ENCODE measurements at regions not wholly inside any gene's neighbourhood (a gene's known extent, or its start where the extent isn't known, plus 50 kb on each side); places are given as distances from the start of the nearest gene placed in this dataset.
A peak's percentile ranks its signal among the peaks of the same experiment; 100 is the strongest.

- DNase-seq (ENCODE audit: low read depth in 2 of 2) = peak in 1 of 2 donors; percentile 17
Measured at GRCh38 chr1:177351361-177352108, 180.8 kb downstream of the BRINP2 start.

- DNase-seq (ENCODE audit: low read depth in 2 of 2) = no peak
Measured at GRCh38 chr1:177346790-177347359, 176.1 kb downstream of the BRINP2 start.

GRCh38 chr1:177343445-177343844, 172.7 kb downstream of the BRINP2 start:
- DNase-seq (ENCODE audit: low read depth in 2 of 2) = no peak

- DNase-seq (ENCODE audit: low read depth in 2 of 2) = no peak
Measured at GRCh38 chr1:177341773-177342172, 171.0 kb downstream of the BRINP2 start.

GRCh38 chr1:177340601-177341067, 169.9 kb downstream of the BRINP2 start:
- no peak for DNase-seq (ENCODE audit: low read depth in 2 of 2)

- no peak for DNase-seq (ENCODE audit: low read depth in 2 of 2)
Measured at GRCh38 chr1:177338376-177338775, 167.6 kb downstream of the BRINP2 start.

GRCh38 chr1:177334903-177335302, 164.1 kb downstream of the BRINP2 start:
- no peak for DNase-seq (ENCODE audit: low read depth in 2 of 2)

GRCh38 chr1:177333936-177334595, 163.3 kb downstream of the BRINP2 start:
- peak; percentile 12 to 13 for DNase-seq (ENCODE audit: low read depth in 2 of 2)

Data from lung microvascular endothelial cell (primary cell).